Left renal cortex interstitium (tissue), 4 donors: ENCODE measurements at regions not wholly inside any gene's neighbourhood (a gene's known extent, or its start where the extent isn't known, plus 50 kb on each side); places are given as distances from the start of the nearest gene placed in this dataset.
A peak's percentile ranks its signal among the peaks of the same experiment; 100 is the strongest.
"Not testable (repeated sequence)": the region's sequence is repeated elsewhere in the genome, so short reads cannot be mapped to it uniquely, and the experiment has no call there.

Experiments used
- DNase-seq, 4 donors: peaks; one replicate each; pipeline ENCODE4 v3.0.0-alpha.2; 2013; ENCODE audit warnings: low read depth in 4 of 4, low spot score in 2 of 4, missing footprints in 1 of 4

DNA sequence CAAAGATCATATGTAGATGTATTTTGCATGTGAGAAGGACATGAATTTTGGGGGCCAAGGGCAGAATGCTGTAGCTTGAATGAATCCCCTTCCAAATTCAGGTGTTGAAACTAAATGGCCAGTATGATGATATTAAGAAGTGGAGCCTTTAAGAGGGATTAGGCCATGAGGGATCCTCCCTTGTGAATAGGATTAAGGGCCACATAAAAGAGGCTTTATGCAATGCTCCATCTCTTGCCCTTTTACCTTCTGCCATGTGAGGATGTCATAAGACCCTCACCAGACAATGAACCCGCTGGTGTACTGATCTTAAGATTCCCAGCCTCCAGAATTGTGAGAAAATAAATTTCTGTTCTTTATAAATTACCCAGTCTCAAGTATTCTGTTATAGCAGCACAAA is 206.1 kb downstream of the YTHDC2 start:
- DNase-seq, result no peak

DNA sequence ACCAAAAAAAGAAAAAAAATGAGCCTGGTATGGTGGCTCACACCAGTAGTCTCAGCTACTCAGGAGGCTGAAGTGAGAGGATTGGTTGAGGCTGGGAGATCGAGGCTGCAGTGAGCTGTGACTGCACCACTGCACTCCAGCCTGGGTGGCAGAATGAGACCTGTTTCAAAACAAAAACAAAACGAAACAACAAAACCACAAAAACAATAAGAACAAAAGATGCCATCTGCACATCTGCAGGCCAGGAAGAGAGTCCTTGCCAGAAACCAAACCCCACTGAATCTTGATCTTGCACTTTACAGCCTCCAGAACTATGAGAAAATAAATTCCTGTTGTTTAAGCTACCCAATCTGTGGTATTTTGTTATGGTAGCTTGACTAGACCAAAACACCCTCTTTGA is 207.7 kb downstream of the YTHDC2 start:
- no peak for DNase-seq

DNA sequence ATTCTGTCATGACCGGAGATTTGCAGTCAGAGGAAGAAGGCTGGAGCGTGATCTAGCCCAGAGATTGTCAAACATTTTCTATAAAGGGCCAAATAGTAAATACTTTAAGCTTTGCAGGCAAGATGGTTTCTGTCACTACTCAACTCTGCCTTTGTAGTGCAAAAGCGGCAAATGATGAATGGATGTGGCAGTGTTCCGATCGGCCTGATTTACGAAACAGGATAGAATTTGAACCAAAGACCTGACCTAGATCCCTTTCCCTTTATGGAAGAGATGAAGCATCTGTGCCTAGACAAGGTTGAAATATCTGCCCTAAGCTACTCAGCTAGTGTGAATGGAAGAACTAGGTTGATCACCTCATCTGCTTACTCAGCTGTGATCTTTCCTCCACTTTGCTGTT is 209.5 kb downstream of the YTHDC2 start:
- peak; percentile 63 to 86 (median 80) for DNase-seq

DNA sequence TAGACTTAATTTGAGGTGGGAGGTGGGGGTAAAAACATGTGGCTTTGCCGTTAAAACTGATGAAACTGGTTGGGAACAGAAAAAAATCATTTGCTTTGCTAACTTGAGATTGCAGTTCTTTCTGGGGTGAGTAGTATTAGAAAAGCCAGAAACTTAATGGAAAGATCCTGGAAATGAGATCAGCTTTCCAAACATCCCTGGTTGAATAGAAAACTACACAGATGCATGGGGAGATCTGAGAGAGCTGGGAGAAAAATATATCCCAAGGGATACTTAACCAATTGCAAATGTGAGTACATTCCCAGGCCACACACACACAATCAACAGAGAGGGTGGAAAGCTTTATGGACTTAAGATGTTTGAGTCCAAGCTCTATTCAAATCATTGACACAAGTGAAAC is 222.3 kb downstream of the YTHDC2 start:
- DNase-seq, result no peak

DNA sequence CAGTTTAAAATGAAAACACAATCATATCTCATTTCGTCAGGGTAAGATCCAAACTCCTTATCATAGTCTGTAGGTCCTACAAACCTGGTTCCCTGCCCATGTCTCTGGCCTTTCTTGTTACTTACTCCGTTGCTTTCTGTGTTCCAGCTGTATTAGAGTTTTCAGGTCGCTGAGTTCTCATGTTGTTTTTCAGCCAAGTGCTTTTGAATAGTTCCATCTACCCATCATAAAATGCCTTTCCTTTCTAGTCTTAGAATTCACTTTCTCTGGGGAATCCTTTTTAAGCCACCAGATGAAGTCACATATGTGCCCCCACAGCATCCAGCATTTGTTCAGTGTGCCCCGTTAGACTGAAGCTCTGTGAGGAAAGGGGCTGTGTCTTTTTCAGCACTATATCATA is 228.7 kb downstream of the YTHDC2 start:
- DNase-seq, result no peak

DNA sequence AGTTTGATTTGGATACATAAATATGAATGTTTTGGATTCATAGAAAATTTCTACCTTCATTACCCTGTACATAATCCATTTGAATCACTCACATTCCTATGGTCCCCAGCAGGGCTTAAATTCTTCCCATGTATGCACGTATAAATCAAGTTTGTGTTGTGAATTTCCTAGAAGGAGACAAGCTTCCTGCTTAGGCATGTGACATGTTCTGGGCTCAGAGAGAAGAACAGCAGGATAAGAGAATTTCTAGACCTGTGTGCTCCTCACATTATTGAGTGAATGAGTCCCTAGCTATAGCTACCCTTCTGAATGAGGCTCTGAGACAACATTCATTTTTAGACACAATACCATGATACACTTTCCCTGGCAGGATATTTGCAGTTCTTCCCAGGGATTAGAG is 229.1 kb downstream of the YTHDC2 start:
- DNase-seq, result no peak

DNA sequence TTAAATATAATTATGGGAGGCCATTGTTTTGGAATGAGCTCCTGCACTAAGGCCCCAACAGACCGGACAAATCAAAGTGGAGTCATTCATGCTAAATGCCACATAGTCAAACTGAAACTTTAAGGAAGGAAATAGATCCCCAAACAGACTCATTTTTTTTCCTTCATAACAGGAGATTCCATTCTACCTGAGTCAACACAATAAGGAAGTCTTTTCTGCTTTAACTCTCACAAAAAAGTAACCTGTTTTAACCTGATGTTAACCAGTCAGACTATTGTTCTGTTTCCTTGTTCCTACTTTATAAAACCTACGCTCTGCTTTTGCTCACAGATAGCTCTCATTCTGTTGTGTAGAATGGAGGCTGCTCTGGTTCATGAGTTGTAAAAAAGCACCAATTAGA is 234.9 kb downstream of the YTHDC2 start:
- DNase-seq, result no peak

DNA sequence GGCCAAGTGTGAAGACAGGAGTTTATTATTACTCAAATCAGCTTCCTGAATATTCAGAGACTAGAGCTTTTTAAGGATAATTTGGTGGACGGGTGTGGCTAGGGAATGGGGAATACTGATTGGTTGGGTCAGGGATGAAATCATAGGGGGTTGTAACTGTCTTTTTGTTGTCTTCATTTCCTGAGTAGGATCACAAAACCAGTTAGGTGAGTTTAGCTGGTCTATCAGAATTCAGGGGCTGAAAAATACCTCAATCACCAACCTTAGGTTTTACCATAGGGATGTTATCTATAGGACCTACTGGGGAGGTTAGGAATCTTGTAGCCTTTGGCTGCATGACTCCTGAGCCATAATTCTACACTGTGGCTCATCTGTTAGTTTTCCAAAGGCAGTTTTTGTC is 235.8 kb downstream of the YTHDC2 start:
- no peak for DNase-seq

DNA sequence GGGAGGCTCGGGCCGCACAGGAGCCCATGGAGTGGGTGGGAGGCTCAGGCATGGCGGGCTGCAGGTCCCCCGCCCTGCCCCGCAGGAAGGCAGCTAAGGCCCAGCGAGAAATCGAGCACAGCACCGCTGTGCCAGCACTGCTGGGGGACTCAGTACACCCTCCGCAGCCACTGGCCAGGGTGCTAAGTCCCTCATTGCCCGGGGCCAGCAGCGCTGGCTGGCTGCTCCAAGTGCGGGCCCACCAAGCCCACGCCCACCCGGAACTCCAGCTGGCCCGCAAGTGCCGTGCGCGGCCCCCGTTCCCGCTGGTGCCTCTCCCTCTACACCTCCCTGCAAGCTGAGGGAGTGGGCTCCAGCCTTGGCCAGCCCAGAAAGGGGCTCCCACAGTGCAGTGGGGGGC is 239.7 kb downstream of the YTHDC2 start:
- DNase-seq, result not testable (repeated sequence)

DNA sequence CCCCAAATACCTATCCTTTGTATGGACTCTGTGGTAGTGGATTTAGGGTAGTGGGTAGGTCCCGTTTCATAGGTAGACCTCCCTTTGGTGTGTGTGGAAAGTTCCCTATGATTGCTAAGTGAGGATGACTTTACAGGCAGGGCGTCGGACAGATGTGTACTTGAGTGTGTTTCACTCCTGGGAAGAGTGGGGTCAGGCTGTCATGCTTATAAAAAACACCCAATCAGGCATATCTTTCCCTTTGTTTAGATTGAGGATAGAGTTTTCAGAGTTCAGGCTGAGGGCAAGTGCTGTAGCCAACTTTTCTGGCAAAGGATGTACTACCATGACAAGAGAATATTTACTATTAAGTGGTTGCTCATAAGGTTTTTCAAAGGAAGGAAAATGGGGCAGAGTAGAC is 242.0 kb downstream of the YTHDC2 start:
- DNase-seq, result no peak

DNA sequence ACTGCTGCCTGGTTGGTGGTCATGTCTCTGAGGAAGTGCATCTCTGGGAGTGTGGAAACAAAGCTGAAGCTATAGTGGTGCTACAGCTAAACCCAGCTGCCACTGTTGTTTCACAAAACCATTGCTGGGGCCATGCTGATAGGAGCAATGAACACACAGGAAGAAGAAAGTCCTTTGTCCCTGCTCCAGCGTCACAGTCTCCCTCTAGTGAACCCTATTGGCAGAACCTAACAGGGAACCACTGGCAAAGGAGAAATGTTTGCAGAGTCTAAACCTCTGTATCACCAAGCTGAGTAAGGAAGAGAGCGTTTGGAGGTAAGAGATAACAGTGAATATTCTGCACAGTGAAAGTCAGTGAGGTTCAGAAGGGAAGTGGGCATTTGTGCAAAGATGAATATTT is 244.0 kb downstream of the YTHDC2 start:
- DNase-seq, result no peak

DNA sequence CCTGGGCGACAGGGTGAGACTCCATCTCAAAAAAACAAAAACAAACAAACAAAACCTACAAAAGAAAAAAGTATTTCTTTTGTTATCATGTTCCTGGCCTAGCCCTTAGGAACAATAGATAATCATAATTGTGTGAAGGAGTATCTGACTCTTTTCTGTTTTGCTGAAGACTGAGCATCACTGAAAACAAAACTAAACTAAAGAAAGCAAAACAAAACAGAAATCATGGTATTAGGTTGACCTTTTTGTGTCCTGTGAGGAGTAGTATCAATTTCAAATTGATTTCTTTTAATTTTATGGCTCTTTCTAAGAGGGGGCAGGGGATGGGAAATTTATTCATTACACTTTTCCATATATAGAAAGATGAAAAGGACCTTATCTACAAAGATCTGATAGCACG is 246.0 kb downstream of the YTHDC2 start:
- DNase-seq, result no peak

DNA sequence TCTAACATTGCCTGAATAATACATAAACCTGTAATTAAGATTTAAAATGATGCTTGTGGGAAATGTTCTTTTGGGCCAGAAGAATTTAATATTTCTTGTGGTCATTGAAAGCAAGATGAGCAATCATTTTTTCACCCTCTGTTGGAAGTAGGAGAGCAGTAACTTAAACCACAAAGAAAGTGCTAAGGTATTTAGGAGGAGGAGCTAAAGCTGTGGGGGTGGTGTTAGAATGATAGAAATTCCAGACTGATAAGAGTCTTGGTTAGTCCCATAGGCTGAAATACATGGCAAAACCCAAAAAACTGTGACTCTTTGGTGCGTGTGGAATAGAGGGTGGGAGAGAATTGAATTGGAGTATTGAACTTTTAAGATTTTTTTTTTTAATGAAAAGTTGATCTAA is 247.0 kb downstream of the YTHDC2 start:
- DNase-seq, result no peak

DNA sequence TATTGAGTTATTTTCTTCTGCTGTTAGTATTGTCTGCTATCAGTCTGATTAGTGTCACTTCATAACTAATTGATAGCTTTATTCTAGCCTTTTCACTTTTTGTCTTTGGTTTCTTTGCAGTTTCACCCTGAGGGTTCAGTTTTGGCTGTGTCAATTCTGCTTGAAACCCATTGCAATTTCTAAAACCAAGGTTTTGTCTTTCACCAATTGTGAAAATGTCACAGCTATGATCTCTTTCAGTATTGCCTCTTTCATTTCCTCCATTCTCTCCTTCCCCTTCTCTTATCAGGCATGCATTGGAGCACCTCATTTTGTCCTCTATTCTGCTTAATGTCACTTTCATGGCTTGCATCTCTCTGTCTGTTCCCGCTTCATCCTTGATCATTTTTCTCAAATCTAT is 248.1 kb downstream of the YTHDC2 start:
- DNase-seq, result no peak

DNA sequence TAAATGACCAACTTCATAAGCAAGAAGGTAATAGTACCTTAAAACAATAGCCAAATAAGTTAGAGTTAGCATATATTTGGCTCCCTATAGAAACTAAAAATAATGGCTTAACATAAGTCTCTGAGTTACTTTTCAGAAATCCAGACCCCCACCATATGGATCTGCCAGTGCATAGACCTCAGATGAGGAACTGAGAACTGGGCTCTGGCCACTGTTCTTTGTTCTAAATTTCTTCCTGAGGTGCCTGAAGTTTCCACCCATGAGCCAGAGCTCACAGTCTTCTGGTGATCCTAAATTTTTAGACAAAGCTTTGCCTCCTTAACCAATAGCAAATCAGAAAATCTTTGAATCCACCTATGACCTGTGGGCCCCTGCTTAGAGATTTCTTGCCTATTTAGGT is 250.9 kb downstream of the YTHDC2 start:
- no peak for DNase-seq

DNA sequence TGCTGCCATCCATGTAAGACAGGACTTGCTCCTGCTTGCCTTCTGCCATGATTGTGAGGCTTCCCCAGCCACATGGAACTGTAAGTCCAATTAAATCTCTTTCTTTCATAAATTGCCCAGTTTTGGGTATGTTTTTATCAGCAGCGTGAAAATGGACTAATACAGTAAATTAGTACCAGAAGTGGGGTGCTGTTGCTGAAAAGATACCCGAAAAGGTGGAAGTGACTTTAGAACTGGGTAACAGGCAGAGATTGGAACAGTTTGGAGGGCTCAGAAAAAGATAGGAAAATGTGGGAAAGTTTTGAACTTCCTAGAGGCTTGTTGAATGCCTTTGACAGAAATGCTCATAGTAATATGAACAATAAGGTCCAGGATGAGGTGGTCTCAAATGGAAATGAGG is 253.3 kb downstream of the YTHDC2 start:
- DNase-seq, result not testable (repeated sequence)

DNA sequence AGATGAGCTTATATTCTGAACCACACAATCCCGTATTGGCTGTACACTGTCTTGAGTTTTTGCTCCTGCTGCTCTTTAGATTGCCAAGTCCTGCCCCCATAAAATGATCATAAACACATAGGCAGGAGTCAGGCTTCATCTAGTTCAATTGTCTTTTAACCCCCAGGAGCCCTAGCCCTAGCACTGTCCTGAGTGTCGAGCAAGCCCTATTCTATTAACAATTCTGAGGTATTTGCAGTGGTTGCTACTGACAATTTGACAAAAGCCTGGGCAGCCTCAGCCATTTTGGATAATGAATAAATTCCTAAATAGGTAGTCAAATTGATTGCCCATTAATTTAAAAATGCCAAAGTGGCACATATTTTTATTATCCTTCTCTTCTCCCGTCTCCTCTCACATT is 257.2 kb downstream of the YTHDC2 start:
- DNase-seq, result no peak

DNA sequence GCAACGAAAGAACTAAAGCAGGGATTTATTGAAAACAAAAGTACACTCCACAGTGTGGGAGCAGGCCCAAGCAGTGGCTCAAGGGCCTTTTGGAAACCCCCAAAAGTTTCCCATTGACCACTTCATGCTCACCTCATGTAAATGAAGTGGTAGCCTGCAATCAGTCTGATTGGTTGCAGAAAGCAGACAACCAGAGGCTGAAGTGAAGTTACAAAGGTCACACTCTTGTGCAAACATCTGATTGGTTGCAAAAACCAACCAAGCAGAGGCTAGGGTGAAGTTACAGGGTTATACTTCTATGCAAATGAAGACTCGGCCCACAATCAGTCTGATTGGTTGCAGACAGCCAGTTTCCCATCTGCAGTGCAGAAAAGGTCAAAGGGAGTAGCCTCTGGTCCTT is 258.0 kb downstream of the YTHDC2 start:
- no peak for DNase-seq

DNA sequence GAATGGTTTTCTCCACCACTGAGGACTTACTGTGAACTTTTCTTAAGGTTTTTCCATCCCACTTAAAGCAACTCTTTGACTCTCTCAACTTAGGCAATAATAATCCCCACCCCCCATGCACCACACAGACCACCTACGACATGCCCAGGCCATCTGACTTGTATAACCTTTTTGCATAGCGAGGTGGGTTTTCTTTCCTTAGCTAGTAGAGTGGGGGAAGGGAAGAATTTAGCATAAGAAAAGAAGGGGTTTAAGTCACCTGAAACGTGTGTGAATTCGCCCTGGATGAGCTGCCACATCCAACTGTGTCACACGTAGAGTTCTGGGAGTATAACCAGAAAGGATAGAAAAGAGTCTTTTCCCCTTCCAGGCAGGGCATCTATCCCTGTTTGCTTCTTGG is 262.7 kb downstream of the YTHDC2 start:
- DNase-seq, result no peak

DNA sequence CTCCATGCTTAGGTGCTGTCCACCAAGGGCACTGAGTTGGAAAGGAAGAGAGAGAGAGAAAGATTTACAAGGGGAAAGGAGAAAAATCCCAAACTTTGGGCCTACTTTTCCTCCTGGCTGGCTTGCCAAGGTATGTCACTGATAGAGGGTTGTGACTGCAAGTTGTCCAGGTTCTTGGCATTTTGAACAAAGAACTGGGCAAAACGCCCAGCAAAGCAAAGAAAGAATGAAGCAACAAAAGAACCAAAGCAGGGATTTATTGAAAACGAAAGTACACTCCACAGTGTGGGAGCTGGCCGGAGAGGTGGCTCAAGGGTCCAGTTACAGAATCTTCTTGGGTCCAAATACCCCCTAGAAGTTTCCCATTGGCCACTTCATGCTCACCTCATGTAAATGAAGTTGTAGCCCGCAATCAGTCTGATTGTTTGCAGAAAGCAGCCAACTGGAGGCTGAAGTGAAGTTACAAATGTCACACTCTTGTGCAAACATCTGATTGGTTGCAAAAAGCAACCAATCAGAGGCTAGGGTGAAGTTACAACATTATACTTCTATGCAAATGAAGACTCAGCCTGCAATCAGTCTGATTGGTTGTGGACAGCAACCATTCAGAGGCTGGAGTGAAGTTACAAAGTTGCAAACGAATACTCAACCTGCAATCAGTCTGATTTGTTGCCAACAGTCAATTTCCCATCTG is 263.5 kb downstream of the YTHDC2 start:
- no peak for DNase-seq

DNA sequence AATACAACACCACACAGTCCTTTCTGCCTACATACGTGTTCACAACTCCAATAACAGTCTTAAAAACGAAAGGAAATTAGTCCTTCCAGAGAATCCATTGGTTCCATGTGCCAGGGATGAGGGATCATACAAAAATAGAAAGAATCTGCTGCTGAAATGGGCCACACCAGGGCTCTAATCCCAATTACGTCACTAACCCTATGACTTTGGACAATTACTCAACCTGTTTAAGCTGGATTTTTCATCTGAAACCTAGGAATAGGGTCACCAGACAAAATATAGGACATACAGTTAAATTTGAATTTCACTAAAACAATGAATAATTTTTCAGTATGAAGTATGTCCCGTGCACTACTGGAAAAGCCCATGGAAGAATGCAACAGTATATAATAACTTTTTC is 264.7 kb downstream of the YTHDC2 start:
- no peak for DNase-seq

DNA sequence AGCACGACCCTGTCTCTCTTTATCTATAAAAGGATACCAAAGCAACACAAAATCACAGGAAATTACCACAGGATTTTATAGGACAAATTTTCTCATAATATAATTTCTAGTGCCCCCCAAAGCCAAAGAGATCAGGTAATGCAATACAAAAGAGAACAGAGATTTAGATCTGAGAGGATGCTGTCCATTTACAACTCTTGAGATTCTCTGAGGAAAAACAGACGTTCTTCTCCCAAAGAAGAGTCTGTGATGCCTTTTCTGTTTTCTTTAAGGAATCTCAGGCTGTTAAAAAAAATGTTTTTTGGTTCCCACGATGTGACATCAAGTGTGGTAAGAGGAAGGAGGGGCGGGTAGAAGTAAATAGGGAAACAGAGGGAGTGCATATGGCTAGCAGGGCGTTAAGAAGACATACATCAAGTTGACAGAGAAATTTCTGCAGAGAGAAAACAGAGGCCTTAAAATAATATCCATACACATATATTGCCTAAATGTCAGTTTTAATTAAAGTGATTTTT is 274.7 kb downstream of the YTHDC2 start:
- DNase-seq, result no peak

DNA sequence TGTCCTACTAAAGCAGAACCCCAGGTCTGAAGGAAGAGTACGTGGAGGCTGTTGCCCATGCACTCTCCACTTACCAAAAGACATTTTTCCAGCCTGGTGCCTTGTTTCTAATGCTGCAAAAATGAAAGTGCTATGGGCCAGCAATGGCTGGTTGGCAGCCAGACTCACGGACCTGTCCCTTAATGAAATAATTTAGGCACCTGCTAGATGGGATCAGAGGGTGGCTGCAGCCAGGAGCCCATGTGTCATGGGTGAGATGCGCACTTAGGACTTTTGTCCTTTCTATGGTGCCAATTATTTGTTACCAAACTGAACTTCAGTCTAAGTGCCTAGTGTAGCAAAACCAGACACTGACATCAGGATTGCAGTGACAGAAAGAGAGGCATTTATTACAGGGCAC is 276.3 kb downstream of the YTHDC2 start:
- no peak for DNase-seq
